ENCODE measurements at regions not wholly inside any gene's neighbourhood (a gene's known extent, or its start where the extent isn't known, plus 50 kb on each side); places are given as distances from the start of the nearest gene placed in this dataset.
"Not testable (repeated sequence)": the region's sequence is repeated elsewhere in the genome, so short reads cannot be mapped to it uniquely, and the experiment has no call there.

GRCh38 chr11:91495837-91496236 is 728.8 kb upstream of the FAT3 start:
- DNase-seq (ENCODE audit: low read depth), result no peak

- no peak for DNase-seq (ENCODE audit: low read depth)
Observed at GRCh38 chr11:91489989-91490388, 734.6 kb upstream of the FAT3 start.

GRCh38 chr11:91483956-91484355 is 740.7 kb upstream of the FAT3 start:
- not testable (repeated sequence) for DNase-seq (ENCODE audit: low read depth)

GRCh38 chr11:91481875-91482274 is 742.7 kb upstream of the FAT3 start:
- DNase-seq (ENCODE audit: low read depth), result not testable (repeated sequence)

GRCh38 chr11:91470656-91471055 is 754.0 kb upstream of the FAT3 start:
- DNase-seq (ENCODE audit: low read depth), result peak; percentile 1

GRCh38 chr11:91459840-91460239 is 764.8 kb upstream of the FAT3 start:
- DNase-seq (ENCODE audit: low read depth), result peak; percentile 5

GRCh38 chr11:91446267-91446666 is 778.4 kb upstream of the FAT3 start:
- DNase-seq (ENCODE audit: low read depth), result no peak

GRCh38 chr11:91435694-91436395 is 788.8 kb upstream of the FAT3 start:
- DNase-seq (ENCODE audit: low read depth), result no peak

- DNase-seq (ENCODE audit: low read depth), result peak; percentile 46
Observed at GRCh38 chr11:91433284-91434010, 791.2 kb upstream of the FAT3 start.

GRCh38 chr11:91421641-91422040 is 803.0 kb upstream of the FAT3 start:
- DNase-seq (ENCODE audit: low read depth), result peak; percentile 37

- no peak for DNase-seq (ENCODE audit: low read depth)
Observed at GRCh38 chr11:91407842-91408241, 816.8 kb upstream of the FAT3 start.

- no peak for DNase-seq (ENCODE audit: low read depth)
Observed at GRCh38 chr11:91406009-91406408, 818.6 kb upstream of the FAT3 start.

- DNase-seq (ENCODE audit: low read depth), result no peak
Observed at GRCh38 chr11:91404344-91404743, 820.3 kb upstream of the FAT3 start.

GRCh38 chr11:91397134-91397468 is 827.5 kb upstream of the FAT3 start:
- no peak for DNase-seq (ENCODE audit: low read depth)

GRCh38 chr11:91396236-91397133 is 828.1 kb upstream of the FAT3 start:
- peak; percentile 77 for DNase-seq (ENCODE audit: low read depth)

GRCh38 chr11:91394727-91395414 is 829.7 kb upstream of the FAT3 start:
- DNase-seq (ENCODE audit: low read depth), result no peak

GRCh38 chr11:91394073-91394726 is 830.4 kb upstream of the FAT3 start:
- no peak for DNase-seq (ENCODE audit: low read depth)

GRCh38 chr11:91382946-91383345 is 841.7 kb upstream of the FAT3 start:
- no peak for DNase-seq (ENCODE audit: low read depth)

GRCh38 chr11:91374794-91375193 is 849.8 kb upstream of the FAT3 start:
- no peak for DNase-seq (ENCODE audit: low read depth)

- no peak for DNase-seq (ENCODE audit: low read depth)
Observed at GRCh38 chr11:91373497-91373896, 851.1 kb upstream of the FAT3 start.

- DNase-seq (ENCODE audit: low read depth), result no peak
Observed at GRCh38 chr11:91366816-91367215, 857.8 kb upstream of the FAT3 start.
